HCT116 (cell line): ENCODE measurements at regions not wholly inside any gene's neighbourhood (a gene's known extent, or its start where the extent isn't known, plus 50 kb on each side); places are given as distances from the start of the nearest gene placed in this dataset.

Experiments used
- ATAC-seq: fragments of 200-7000 bp; cut with Tn5 transposase; 2 replicates; pipeline ENCODE4 v1.9.1; 2020; ENCODE audit warnings: mild to moderate bottlenecking, moderate library complexity
- BruUV-seq: library from RNA; stranded (reverse); fragments of 400-500 nt; replicated peaks from 2 replicates; lab custom pipeline; 2021; lab: Mats Ljungman, UMichigan
- CTCF ChIA-PET: fragments of 300-600 bp; sonication (Branson Sonifier 250); formaldehyde crosslinking; loops from one replicate; lab custom pipeline; 2021; ENCODE audit warnings: antibody characterized with exemption; lab: Charles Lee
- POLR2A ChIA-PET: fragments of 300-600, 350-600 bp; sonication (Branson Sonifier 250); formaldehyde crosslinking; loops from one replicate; lab custom pipeline; 2021; ENCODE audit warnings: antibody characterized with exemption; lab: Charles Lee
- RAD21 ChIA-PET, 2 experiments: fragments of 300-600 bp; sonication (Branson Sonifier 250); formaldehyde crosslinking; loops; one replicate each; lab custom pipeline; 2023; ENCODE audit warnings: low total read pairs in 2 of 2; ENCODE audit not compliant: uncharacterized antibody in 2 of 2, unreplicated experiment in 2 of 2, low non-redundant PET in 1 of 2; lab: Charles Lee
- DNase-seq: peaks from one replicate; pipeline ENCODE4 v3.0.0-alpha.2; 2010; ENCODE audit warnings: low read depth, low spot score
- H2AFZ ChIP-seq: fragments of 200-600 bp; shearing (Covaris generic), sonication (generic); 2 replicates; pipeline ENCODE4 v1.6.1; 2017; ENCODE audit warnings: low read depth, mixed run types, mixed read lengths, antibody characterized with exemption, low read length; ENCODE audit not compliant: poor library complexity, severe bottlenecking
- H3K27ac ChIP-seq: 2 replicates; pipeline ENCODE4 v1.5.1; 2012; ENCODE audit warnings: low read depth, low read length
- H3K27me3 ChIP-seq: fragments of 200-600 bp; sonication (generic); 2 replicates; pipeline ENCODE4 v1.6.1; 2016; ENCODE audit warnings: mixed run types, low read length, mixed read lengths; ENCODE audit not compliant: insufficient read depth
- H3K36me3 ChIP-seq, 2 experiments: fragments of 200-500 bp in 1 of 2; fragments of 200-600 bp in 1 of 2; sonication (Bioruptor generic) in 1 of 2; sonication (generic) in 1 of 2; 2 replicates each; pipeline versions ENCODE4 v1.5.1 to v1.6.1; 2014 to 2016; ENCODE audit warnings: low read length in 2 of 2, inconsistent platforms in 1 of 2, mixed read lengths in 1 of 2, mixed run types in 1 of 2; ENCODE audit not compliant: insufficient read depth in 2 of 2, control insufficient read depth in 1 of 2
- H3K4me1 ChIP-seq, 2 experiments: fragments of 200-600 bp in 1 of 2; sonication (generic) in 1 of 2; 2 replicates each; pipeline versions ENCODE4 v1.5.1 to v1.6.1; 2012 to 2017; ENCODE audit warnings: low read length in 2 of 2, inconsistent platforms in 1 of 2, mild to moderate bottlenecking in 1 of 2, mixed read lengths in 1 of 2, mixed run types in 1 of 2, moderate library complexity in 1 of 2; ENCODE audit not compliant: insufficient read depth in 2 of 2, control insufficient read depth in 1 of 2
- H3K4me2 ChIP-seq: fragments of 200-600 bp; sonication (generic); 2 replicates; pipeline ENCODE4 v1.6.1; 2017; ENCODE audit warnings: mixed run types, low read length, mixed read lengths
- H3K4me3 ChIP-seq, 2 experiments: fragments of 200-600 bp in 1 of 2; sonication (generic) in 1 of 2; replicated peaks in 1 of 2; 2 replicates each; pipeline ENCODE4 v1.5.1; 2011 to 2016; ENCODE audit warnings: low read length in 2 of 2, control low read depth in 1 of 2, low read depth in 1 of 2, mild to moderate bottlenecking in 1 of 2, mixed read lengths in 1 of 2, mixed run types in 1 of 2
- H3K79me2 ChIP-seq: fragments of 200-600 bp; sonication (generic); 2 replicates; pipeline ENCODE4 v1.6.1; 2017; ENCODE audit warnings: mild to moderate bottlenecking, mixed run types, low read length, moderate library complexity, mixed read lengths; ENCODE audit not compliant: insufficient read depth
- H3K9ac ChIP-seq: fragments of 200-600 bp; sonication (generic); 2 replicates; pipeline ENCODE4 v1.6.1; 2016; ENCODE audit warnings: low read length, mixed read lengths
- H3K9me2 ChIP-seq: fragments of 200-600 bp; sonication (generic), shearing (Covaris generic); 2 replicates; pipeline ENCODE4 v1.6.1; 2017; ENCODE audit warnings: mixed run types, mild to moderate bottlenecking, moderate library complexity; ENCODE audit not compliant: insufficient read depth
- H3K9me3 ChIP-seq, 2 experiments: fragments of 200-500 bp in 1 of 2; fragments of 200-600 bp in 1 of 2; sonication (Bioruptor generic) in 1 of 2; sonication (generic) in 1 of 2; 2 replicates each; pipeline ENCODE4 v1.6.1; 2014 to 2017; ENCODE audit warnings: low read length in 2 of 2, mixed read lengths in 2 of 2, inconsistent platforms in 1 of 2, low read depth in 1 of 2, mild to moderate bottlenecking in 1 of 2, mixed run types in 1 of 2, moderate library complexity in 1 of 2; ENCODE audit not compliant: control insufficient read depth in 1 of 2, insufficient read depth in 1 of 2
- H4K20me1 ChIP-seq: fragments of 200-600 bp; sonication (generic), shearing (Covaris generic); 2 replicates; pipeline ENCODE4 v1.6.1; 2017; ENCODE audit warnings: mixed run types, mild to moderate bottlenecking, moderate library complexity; ENCODE audit not compliant: insufficient read depth
- ATF3 ChIP-seq: IDR thresholded peaks from 2 replicates; pipeline ENCODE4 v1.6.1; 2012
- CBX3 ChIP-seq: IDR thresholded peaks from 2 replicates; pipeline ENCODE4 v1.6.1; 2012; ENCODE audit warnings: low read depth
- CEBPB ChIP-seq: IDR thresholded peaks from 2 replicates; pipeline ENCODE4 v1.6.1; 2012; ENCODE audit warnings: low read depth
- CTCF ChIP-seq, 3 experiments: fragments of 200-600 bp in 1 of 3; sonication (generic) in 1 of 3; IDR thresholded peaks in 2 of 3; conservative IDR thresholded peaks in 1 of 3; 2 replicates each; pipeline ENCODE4 v1.5.1; 2012 to 2017; ENCODE audit warnings: low read depth in 2 of 3, low read length in 2 of 3, antibody characterized with exemption in 1 of 3, borderline replicate concordance in 1 of 3, control low read depth in 1 of 3, mild to moderate bottlenecking in 1 of 3, mixed read lengths in 1 of 3, mixed run types in 1 of 3, moderate library complexity in 1 of 3; ENCODE audit not compliant: insufficient read depth in 1 of 3
- ELF1 ChIP-seq: IDR thresholded peaks from 2 replicates; pipeline ENCODE4 v1.6.1; 2012; ENCODE audit warnings: low read depth, borderline replicate concordance
- EZH2 ChIP-seq: fragments of 200-600 bp; sonication (generic); IDR thresholded peaks from 2 replicates; pipeline ENCODE4 v1.6.1; 2017; ENCODE audit warnings: antibody characterized with exemption, mixed run types
- EZH2phosphoT487 ChIP-seq: fragments of 200-600 bp; IDR thresholded peaks from 2 replicates; pipeline ENCODE4 v1.6.1; 2018; ENCODE audit warnings: antibody characterized with exemption, borderline replicate concordance
- FOSL1 ChIP-seq: IDR thresholded peaks from 2 replicates; pipeline ENCODE4 v1.6.1; 2012; ENCODE audit warnings: low read depth
- JUND ChIP-seq: IDR thresholded peaks from 2 replicates; pipeline ENCODE4 v1.6.1; 2012
- POLR2A ChIP-seq: IDR thresholded peaks from 2 replicates; pipeline ENCODE4 v1.7.0; 2011; ENCODE audit warnings: borderline replicate concordance; ENCODE audit not compliant: insufficient read depth, insufficient read length; ENCODE audit errors: extremely low read depth
- REST ChIP-seq: IDR thresholded peaks from 2 replicates; pipeline ENCODE4 v1.6.1; 2012; ENCODE audit warnings: low read depth
- SIN3A ChIP-seq: IDR thresholded peaks from 2 replicates; pipeline ENCODE4 v1.6.1; 2012; ENCODE audit warnings: low read depth
- SP1 ChIP-seq: IDR thresholded peaks from 2 replicates; pipeline ENCODE4 v1.6.1; 2012; ENCODE audit warnings: low read depth
- SRF ChIP-seq: IDR thresholded peaks from 2 replicates; pipeline ENCODE4 v1.6.1; 2012; ENCODE audit warnings: low read depth
- TCF7L2 ChIP-seq: IDR thresholded peaks from 2 replicates; pipeline ENCODE4 v1.7.0; 2011; ENCODE audit warnings: borderline replicate concordance, inconsistent platforms; ENCODE audit not compliant: insufficient read depth, insufficient read length; ENCODE audit errors: extremely low read depth
- YY1 ChIP-seq: IDR thresholded peaks from 2 replicates; pipeline ENCODE4 v1.6.1; 2011; ENCODE audit warnings: low read length, low read depth, moderate library complexity, mild to moderate bottlenecking; ENCODE audit not compliant: insufficient replicate concordance; ENCODE audit errors: extremely low read depth
- ZFX ChIP-seq: fragments of 450-650 bp; IDR thresholded peaks from 2 replicates; pipeline ENCODE4 v1.6.1; 2017
- ZNF274 ChIP-seq: fragments of 200-500 bp; sonication (Bioruptor generic); IDR thresholded peaks from 2 replicates; pipeline ENCODE4 v1.6.1; 2014; ENCODE audit warnings: mild to moderate bottlenecking, low read depth, low read length, inconsistent platforms
- intact Hi-C: fragments of 100-400 bp; cut with micrococcal nuclease; formaldehyde crosslinking; loops from 2 replicates; pipeline ENCODE4 v1.10.0; 2022
- TF ChIP-seq, protein P1 (sequence below): IDR thresholded peaks from 2 replicates; pipeline ENCODE4 v1.6.1; 2012
- TF ChIP-seq, protein P2 (sequence below): IDR thresholded peaks from 2 replicates; pipeline ENCODE4 v1.6.1; 2011; ENCODE audit warnings: mild to moderate bottlenecking, low read length, moderate library complexity; ENCODE audit not compliant: insufficient replicate concordance; ENCODE audit errors: extremely low read depth

GRCh38 chr16:88130016-88130415, 178.8 kb downstream of the BANP start:
- no peaks in the 10 kb centered on the region for H3K79me2 ChIP-seq
- BruUV-seq = no TSS peak
- POLR2A ChIA-PET = no interaction called here
- H3K4me1 ChIP-seq = no peaks in the 10 kb centered on the region
- RAD21 ChIA-PET = no interaction called here
- H3K27me3 ChIP-seq = no peaks in the 10 kb centered on the region
- no peak overlapping the region for H3K4me3 ChIP-seq
- no peak for DNase-seq
- H3K36me3 ChIP-seq = no peaks in the 10 kb centered on the region
- H3K9me2 ChIP-seq = no peaks in the 10 kb centered on the region
- H3K9me3 ChIP-seq = no peaks in the 10 kb centered on the region
- no peak overlapping the region for H3K9ac ChIP-seq
- no peak for ATAC-seq
- no peak overlapping the region for H3K4me2 ChIP-seq
- H2AFZ ChIP-seq = no peak overlapping the region
- no peaks in the 10 kb centered on the region for H4K20me1 ChIP-seq
- no peak for TF ChIP-seq ELF1
- TF ChIP-seq, protein P1, sequence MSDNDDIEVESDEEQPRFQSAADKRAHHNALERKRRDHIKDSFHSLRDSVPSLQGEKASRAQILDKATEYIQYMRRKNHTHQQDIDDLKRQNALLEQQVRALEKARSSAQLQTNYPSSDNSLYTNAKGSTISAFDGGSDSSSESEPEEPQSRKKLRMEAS = no peak
- no peak for TF ChIP-seq CBX3
- TF ChIP-seq, protein P2, sequence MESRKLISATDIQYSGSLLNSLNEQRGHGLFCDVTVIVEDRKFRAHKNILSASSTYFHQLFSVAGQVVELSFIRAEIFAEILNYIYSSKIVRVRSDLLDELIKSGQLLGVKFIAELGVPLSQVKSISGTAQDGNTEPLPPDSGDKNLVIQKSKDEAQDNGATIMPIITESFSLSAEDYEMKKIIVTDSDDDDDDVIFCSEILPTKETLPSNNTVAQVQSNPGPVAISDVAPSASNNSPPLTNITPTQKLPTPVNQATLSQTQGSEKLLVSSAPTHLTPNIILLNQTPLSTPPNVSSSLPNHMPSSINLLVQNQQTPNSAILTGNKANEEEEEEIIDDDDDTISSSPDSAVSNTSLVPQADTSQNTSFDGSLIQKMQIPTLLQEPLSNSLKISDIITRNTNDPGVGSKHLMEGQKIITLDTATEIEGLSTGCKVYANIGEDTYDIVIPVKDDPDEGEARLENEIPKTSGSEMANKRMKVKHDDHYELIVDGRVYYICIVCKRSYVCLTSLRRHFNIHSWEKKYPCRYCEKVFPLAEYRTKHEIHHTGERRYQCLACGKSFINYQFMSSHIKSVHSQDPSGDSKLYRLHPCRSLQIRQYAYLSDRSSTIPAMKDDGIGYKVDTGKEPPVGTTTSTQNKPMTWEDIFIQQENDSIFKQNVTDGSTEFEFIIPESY = no peak
- TF ChIP-seq SRF = no peak
- TF ChIP-seq CTCF (IDR thresholded peaks at IDR 0.05 in 2 of 3, conservative IDR thresholded peaks at IDR 0.05 in 1 of 3; ENCODE audit: borderline replicate concordance in 1 of 3, insufficient read depth in 1 of 3, low read depth in 2 of 3, low read length in 2 of 3) = no peak
- no peak for TF ChIP-seq SP1
- no peak for TF ChIP-seq EZH2phosphoT487
- TF ChIP-seq TCF7L2 = no peak
- no peak for TF ChIP-seq EZH2
- TF ChIP-seq FOSL1 = no peak
- no peak for TF ChIP-seq ATF3
- TF ChIP-seq YY1 = no peak
- TF ChIP-seq SIN3A = no peak
- TF ChIP-seq CEBPB = no peak
- no peak for TF ChIP-seq ZNF274
- TF ChIP-seq POLR2A = no peak
- no peak for TF ChIP-seq ZFX
- no peak for TF ChIP-seq JUND
- no peak for TF ChIP-seq REST
- intact Hi-C loops = no loop called here
- H3K27ac ChIP-seq = no peak overlapping the region
- CTCF ChIA-PET = no interaction called here
